ENCODE measurements at regions not wholly inside any gene's neighbourhood (a gene's known extent, or its start where the extent isn't known, plus 50 kb on each side); places are given as distances from the start of the nearest gene placed in this dataset.

- in situ Hi-C loops (cut with MboI; ENCODE audit: low pct_ligation_motif_present in 1 of 4, low pct_unique_long_range_greater_than_20kb in 1 of 4, low sequenced_read_pairs in 3 of 4): no loop called here
- WGBS, 2 donors (ENCODE audit: low coverage in 1 of 2): 32 to 70% methylated on average over 4 of the region's 4 CpGs
- TF ChIP-seq CTCF (IDR thresholded peaks at IDR 0.05) (no peak), POLR2A (IDR thresholded peaks at IDR 0.05) (no peak), POLR2AphosphoS5 (IDR thresholded peaks at IDR 0.05) (no peak), EP300 (IDR thresholded peaks at IDR 0.05; ENCODE audit: low read depth) (no peak)
- Histone ChIP-seq H3K36me3 (no peaks in the 10 kb centered on the region), H3K4me1 (no peaks in the 10 kb centered on the region), H3K4me3 (no peak overlapping the region), H3K9me3 (no peaks in the 10 kb centered on the region), H3K27ac (no peak overlapping the region), H3K27me3 (peaks cover 6% of the 10 kb centered on the region)
- no peak for DNase-seq
- intact Hi-C loops (cut with DNase I; ENCODE audit: low total_unique reads): no loop called here
Measured at GRCh38 chr22:34160141-34160783, 240.0 kb upstream of the LARGE1 start.

- TF ChIP-seq POLR2A (IDR thresholded peaks at IDR 0.05) (no peak), CTCF (IDR thresholded peaks at IDR 0.05) (no peak), POLR2AphosphoS5 (IDR thresholded peaks at IDR 0.05) (no peak), EP300 (IDR thresholded peaks at IDR 0.05; ENCODE audit: low read depth) (no peak)
- Histone ChIP-seq H3K27ac (no peak overlapping the region), H3K9me3 (no peaks in the 10 kb centered on the region), H3K27me3 (peaks cover 6% of the 10 kb centered on the region), H3K4me3 (no peak overlapping the region), H3K36me3 (no peaks in the 10 kb centered on the region), H3K4me1 (no peaks in the 10 kb centered on the region)
- no peak for DNase-seq
- in situ Hi-C loops (cut with MboI; ENCODE audit: low pct_ligation_motif_present in 1 of 4, low pct_unique_long_range_greater_than_20kb in 1 of 4, low sequenced_read_pairs in 3 of 4) (no loop called here), intact Hi-C loops (cut with DNase I; ENCODE audit: low total_unique reads) (no loop called here)
- WGBS, 2 donors (ENCODE audit: low coverage in 1 of 2): 28 to 41% methylated on average over 7 to 9 of the region's 9 CpGs
Measured at GRCh38 chr22:34161431-34162123, 241.3 kb upstream of the LARGE1 start.

GRCh38 chr22:34198976-34199375 lies 278.7 kb upstream of the LARGE1 start:
- intact Hi-C loops (cut with DNase I; ENCODE audit: low total_unique reads) (no loop called here), in situ Hi-C loops (cut with MboI; ENCODE audit: low pct_ligation_motif_present in 1 of 4, low pct_unique_long_range_greater_than_20kb in 1 of 4, low sequenced_read_pairs in 3 of 4) (no loop called here)
- TF ChIP-seq CTCF (IDR thresholded peaks at IDR 0.05) (no peak), POLR2AphosphoS5 (IDR thresholded peaks at IDR 0.05) (no peak), POLR2A (IDR thresholded peaks at IDR 0.05) (no peak), EP300 (IDR thresholded peaks at IDR 0.05; ENCODE audit: low read depth) (no peak)
- 41 to 42% methylated on average over 2 to 3 of the region's 3 CpGs for WGBS, 2 donors (ENCODE audit: low coverage in 1 of 2)
- DNase-seq: no peak
- no peaks in the 10 kb centered on the region for H3K27me3 ChIP-seq
- no peaks in the 10 kb centered on the region for H3K4me1 ChIP-seq
- no peaks in the 10 kb centered on the region for H3K36me3 ChIP-seq
- no peak overlapping the region for H3K27ac ChIP-seq
- no peaks in the 10 kb centered on the region for H3K9me3 ChIP-seq
- H3K4me3 ChIP-seq: no peak overlapping the region

GRCh38 chr22:34210301-34210700 lies 290.0 kb upstream of the LARGE1 start:
- TF ChIP-seq POLR2A (IDR thresholded peaks at IDR 0.05) (no peak), POLR2AphosphoS5 (IDR thresholded peaks at IDR 0.05) (no peak), CTCF (IDR thresholded peaks at IDR 0.05) (no peak), EP300 (IDR thresholded peaks at IDR 0.05; ENCODE audit: low read depth) (no peak)
- 83 to 92% methylated on average over 7 of the region's 7 CpGs for WGBS, 2 donors (ENCODE audit: low coverage in 1 of 2)

More at GRCh38 chr22:34210301-34210700, 290.0 kb upstream of the LARGE1 start:
- Histone ChIP-seq H3K9me3 (peaks cover 5 to 6% of the 10 kb centered on the region in 2 donors), H3K4me1 (no peaks in the 10 kb centered on the region), H3K4me3 (no peak overlapping the region), H3K36me3 (no peaks in the 10 kb centered on the region), H3K27ac (no peak overlapping the region), H3K27me3 (no peaks in the 10 kb centered on the region)
- DNase-seq: no peak
- in situ Hi-C loops (cut with MboI; ENCODE audit: low pct_ligation_motif_present in 1 of 4, low pct_unique_long_range_greater_than_20kb in 1 of 4, low sequenced_read_pairs in 3 of 4): no loop called here
- intact Hi-C loops (cut with DNase I; ENCODE audit: low total_unique reads): no loop called here
